ENCODE measurements at regions not wholly inside any gene's neighbourhood (a gene's known extent, or its start where the extent isn't known, plus 50 kb on each side); places are given as distances from the start of the nearest gene placed in this dataset.

DNA sequence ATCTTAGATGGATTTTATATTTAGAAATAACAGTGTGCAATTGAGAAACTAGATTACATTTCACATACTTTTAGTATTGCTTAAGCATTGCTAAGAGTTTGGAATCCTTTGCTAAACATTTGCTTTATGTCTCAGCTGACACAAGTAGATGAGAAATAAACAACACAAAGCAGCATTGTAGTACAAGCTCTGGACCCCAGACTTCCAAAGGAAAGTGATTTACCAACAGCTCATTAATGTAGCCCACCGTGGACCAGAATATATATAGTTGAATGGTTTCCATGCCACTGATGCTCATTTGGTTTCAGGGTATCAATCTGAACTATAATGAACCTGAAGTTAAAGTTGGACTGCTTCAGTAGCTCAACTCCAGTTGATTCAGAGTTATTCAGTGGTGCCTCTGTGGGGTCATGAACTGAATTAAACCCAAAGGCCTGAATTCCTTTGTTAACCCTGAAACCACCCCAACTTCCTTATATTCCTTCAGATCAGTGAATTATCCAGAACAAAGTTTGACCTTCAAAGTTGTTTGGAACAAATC lies 132.1 kb upstream of the NEIL3 start:
- TF ChIP-seq CTCF (IDR thresholded peaks at IDR 0.05) (no peak), POLR2A (IDR thresholded peaks at IDR 0.05) (no peak)
